Nephron (organoid): ENCODE measurements at regions not wholly inside any gene's neighbourhood (a gene's known extent, or its start where the extent isn't known, plus 50 kb on each side); places are given as distances from the start of the nearest gene placed in this dataset.

Experiments
- H3K27ac Mint-ChIP-seq, 3 experiments: 2 replicates each; pipeline ENCODE4 v1.8.0; 2020; ENCODE audit warnings: mixed read lengths in 3 of 3, mild to moderate bottlenecking in 2 of 3, moderate library complexity in 1 of 3
- H3K27me3 Mint-ChIP-seq: 2 replicates; pipeline ENCODE4 v1.8.0; 2021; ENCODE audit warnings: low read depth, mild to moderate bottlenecking, moderate library complexity, mixed read lengths
- H3K36me3 Mint-ChIP-seq: 2 replicates; pipeline ENCODE4 v1.8.0; 2020; ENCODE audit warnings: low read depth, mixed read lengths
- H3K4me1 Mint-ChIP-seq: 2 replicates; pipeline ENCODE4 v1.8.0; 2020; ENCODE audit warnings: mixed read lengths
- H3K4me3 Mint-ChIP-seq, 3 experiments: 2 replicates each; pipeline ENCODE4 v1.8.0; 2020; ENCODE audit warnings: mild to moderate bottlenecking in 3 of 3, mixed read lengths in 3 of 3, moderate library complexity in 2 of 3
- H3K9me3 Mint-ChIP-seq: 2 replicates; pipeline ENCODE4 v1.8.0; 2020; ENCODE audit warnings: mixed read lengths
- CTCF ChIP-seq, 3 experiments: fragments of 200-600 bp; sonication (generic); IDR thresholded peaks; one replicate each; pipeline ENCODE4 v1.5.0; 2021; ENCODE audit warnings: antibody characterized with exemption in 3 of 3; ENCODE audit not compliant: unreplicated experiment in 3 of 3

- no peak overlapping the region for H3K4me3 Mint-ChIP-seq
- no peak overlapping the region for H3K27ac Mint-ChIP-seq
- peaks cover 34% of the 10 kb centered on the region for H3K27me3 Mint-ChIP-seq
- H3K36me3 Mint-ChIP-seq = no peaks in the 10 kb centered on the region
- no peaks in the 10 kb centered on the region for H3K9me3 Mint-ChIP-seq
- TF ChIP-seq CTCF (IDR thresholded peaks at IDR 0.05; ENCODE audit: unreplicated experiment in 3 of 3) = no peak
- H3K4me1 Mint-ChIP-seq = peaks cover 8% of the 10 kb centered on the region
These were observed 72.7 kb upstream of the RNU6ATAC start for GRCh38 chr9:134236935-134237629.

GRCh38 chr9:134237630-134238265, 73.4 kb upstream of the RNU6ATAC start:
- Mint-ChIP-seq H3K9me3 (no peaks in the 10 kb centered on the region), H3K4me3 (no peak overlapping the region), H3K36me3 (no peaks in the 10 kb centered on the region), H3K4me1 (peaks cover 12% of the 10 kb centered on the region), H3K27me3 (peaks cover 40% of the 10 kb centered on the region), H3K27ac (peak overlapping the region in 1 of 3 experiments; percentile 50)
- TF ChIP-seq CTCF (IDR thresholded peaks at IDR 0.05; ENCODE audit: unreplicated experiment in 3 of 3) = no peak

- Mint-ChIP-seq H3K27ac (no peak overlapping the region), H3K4me1 (peaks cover 18% of the 10 kb centered on the region), H3K36me3 (no peaks in the 10 kb centered on the region), H3K27me3 (peaks cover 48% of the 10 kb centered on the region), H3K4me3 (no peak overlapping the region), H3K9me3 (no peaks in the 10 kb centered on the region)
- no peak for TF ChIP-seq CTCF (IDR thresholded peaks at IDR 0.05; ENCODE audit: unreplicated experiment in 3 of 3)
These were observed 75.0 kb upstream of the RNU6ATAC start for GRCh38 chr9:134239130-134239903.

GRCh38 chr9:134239939-134240338, 75.6 kb upstream of the RNU6ATAC start:
- H3K27ac Mint-ChIP-seq = peak overlapping the region in 2 of 3 experiments; percentile 68 to 81
- H3K9me3 Mint-ChIP-seq = peaks cover 4% of the 10 kb centered on the region
- peaks cover 18% of the 10 kb centered on the region for H3K4me1 Mint-ChIP-seq
- H3K27me3 Mint-ChIP-seq = peaks cover 48% of the 10 kb centered on the region
- no peak for TF ChIP-seq CTCF (IDR thresholded peaks at IDR 0.05; ENCODE audit: unreplicated experiment in 3 of 3)
- peaks cover under 1% of the 10 kb centered on the region for H3K36me3 Mint-ChIP-seq
- no peak overlapping the region for H3K4me3 Mint-ChIP-seq

- H3K27me3 Mint-ChIP-seq = peaks cover 48% of the 10 kb centered on the region
These were observed 76.0 kb upstream of the RNU6ATAC start for GRCh38 chr9:134240361-134240760.

More at GRCh38 chr9:134240361-134240760, 76.0 kb upstream of the RNU6ATAC start:
- peaks cover 3% of the 10 kb centered on the region for H3K36me3 Mint-ChIP-seq
- peaks cover 18% of the 10 kb centered on the region for H3K4me1 Mint-ChIP-seq
- peaks cover 6% of the 10 kb centered on the region for H3K9me3 Mint-ChIP-seq
- H3K27ac Mint-ChIP-seq = peak overlapping the region in 2 of 3 experiments; percentile 68 to 81
- TF ChIP-seq CTCF (IDR thresholded peaks at IDR 0.05; ENCODE audit: unreplicated experiment in 3 of 3) = no peak
- no peak overlapping the region for H3K4me3 Mint-ChIP-seq
